ENCODE measurements at regions not wholly inside any gene's neighbourhood (a gene's known extent, or its start where the extent isn't known, plus 50 kb on each side); places are given as distances from the start of the nearest gene placed in this dataset.

GRCh38 chr1:115217150-115218033 is 120.7 kb downstream of the NGF start:
- no peaks in the 10 kb centered on the region for H3K36me3 Mint-ChIP-seq (ENCODE audit: low read depth)
- DNase-seq, result no peak
- H3K9me3 ChIP-seq (ENCODE audit: control insufficient read depth, low read length, poor library complexity, severe bottlenecking), result no peaks in the 10 kb centered on the region
- no peak for ATAC-seq
- peaks cover 41% of the 10 kb centered on the region for H3K27me3 Mint-ChIP-seq
- H3K27ac Mint-ChIP-seq, result no peak overlapping the region
- no peak overlapping the region for H3K4me3 Mint-ChIP-seq
- no peaks in the 10 kb centered on the region for H3K4me1 Mint-ChIP-seq

GRCh38 chr1:115215703-115216521 is 122.1 kb downstream of the NGF start:
- H3K4me1 Mint-ChIP-seq, result no peaks in the 10 kb centered on the region
- no peak for DNase-seq
- peaks cover 41% of the 10 kb centered on the region for H3K27me3 Mint-ChIP-seq
- H3K36me3 Mint-ChIP-seq (ENCODE audit: low read depth), result no peaks in the 10 kb centered on the region
- no peak overlapping the region for H3K27ac Mint-ChIP-seq
- no peaks in the 10 kb centered on the region for H3K9me3 ChIP-seq (ENCODE audit: control insufficient read depth, low read length, poor library complexity, severe bottlenecking)
- no peak overlapping the region for H3K4me3 Mint-ChIP-seq
- no peak for ATAC-seq

DNA sequence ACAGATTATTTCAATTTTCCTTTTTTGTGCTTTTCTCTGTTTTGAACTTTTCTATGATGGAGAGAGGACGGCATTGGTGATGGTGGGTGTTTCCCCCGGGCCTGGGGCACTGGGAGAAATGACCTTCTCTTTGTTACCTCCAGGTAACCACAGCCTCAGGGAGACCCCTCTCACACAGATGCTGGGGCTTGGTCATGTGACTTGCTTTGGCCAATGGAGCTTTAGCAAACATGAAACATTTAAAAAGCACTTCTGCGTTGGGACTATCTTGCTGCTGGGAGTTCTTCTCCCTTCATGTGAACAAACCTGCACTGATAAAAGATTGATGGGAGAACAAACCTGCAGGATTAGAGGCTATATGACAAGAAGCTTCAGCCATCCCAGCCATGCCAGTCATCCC is 122.9 kb downstream of the NGF start:
- ATAC-seq, result no peak
- H3K36me3 Mint-ChIP-seq (ENCODE audit: low read depth), result no peaks in the 10 kb centered on the region
- no peak overlapping the region for H3K27ac Mint-ChIP-seq
- no peak overlapping the region for H3K4me3 Mint-ChIP-seq
- no peak for DNase-seq
- peaks cover 41% of the 10 kb centered on the region for H3K27me3 Mint-ChIP-seq
- H3K4me1 Mint-ChIP-seq, result no peaks in the 10 kb centered on the region
- no peaks in the 10 kb centered on the region for H3K9me3 ChIP-seq (ENCODE audit: control insufficient read depth, low read length, poor library complexity, severe bottlenecking)

GRCh38 chr1:115214098-115214497 is 124.0 kb downstream of the NGF start:
- no peak for DNase-seq
- Mint-ChIP-seq H3K4me1 (no peaks in the 10 kb centered on the region), H3K36me3 (ENCODE audit: low read depth) (no peaks in the 10 kb centered on the region), H3K27me3 (peaks cover 33% of the 10 kb centered on the region), H3K27ac (no peak overlapping the region), H3K4me3 (no peak overlapping the region)
- ATAC-seq, result no peak
- H3K9me3 ChIP-seq (ENCODE audit: control insufficient read depth, low read length, poor library complexity, severe bottlenecking), result no peaks in the 10 kb centered on the region

DNA sequence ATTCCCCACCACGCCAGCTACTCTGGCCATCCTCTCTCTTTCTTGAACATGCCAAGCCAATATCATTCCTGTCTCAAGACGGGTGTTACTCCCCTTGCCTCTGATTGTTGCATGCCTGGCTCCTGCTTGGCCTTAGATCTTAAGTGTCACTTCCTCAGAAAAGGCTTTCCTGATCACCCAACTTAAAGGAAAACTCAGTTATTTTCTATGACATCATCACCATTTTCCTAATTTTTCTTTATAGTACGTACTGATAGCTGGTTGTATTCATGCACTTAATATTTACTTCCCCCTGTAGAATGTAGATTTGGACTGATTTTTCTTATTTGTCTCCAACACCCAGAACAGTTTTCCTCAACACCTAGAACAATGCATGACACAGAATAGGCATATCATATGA is 123.8 kb upstream of the TSPAN2 start:
- H3K9me3 ChIP-seq (ENCODE audit: control insufficient read depth, low read length, poor library complexity, severe bottlenecking), result no peaks in the 10 kb centered on the region
- no peaks in the 10 kb centered on the region for H3K36me3 Mint-ChIP-seq (ENCODE audit: low read depth)
- no peak overlapping the region for H3K4me3 Mint-ChIP-seq
- H3K27me3 Mint-ChIP-seq, result peaks cover 24% of the 10 kb centered on the region
- H3K27ac Mint-ChIP-seq, result no peak overlapping the region
- DNase-seq (no peak), ATAC-seq (no peak)
- no peaks in the 10 kb centered on the region for H3K4me1 Mint-ChIP-seq

- Mint-ChIP-seq H3K27ac (no peak overlapping the region), H3K36me3 (ENCODE audit: low read depth) (no peaks in the 10 kb centered on the region), H3K4me1 (no peaks in the 10 kb centered on the region), H3K27me3 (peaks cover 13% of the 10 kb centered on the region), H3K4me3 (no peak overlapping the region)
- DNase-seq (no peak), ATAC-seq (no peak)
- H3K9me3 ChIP-seq (ENCODE audit: control insufficient read depth, low read length, poor library complexity, severe bottlenecking), result no peaks in the 10 kb centered on the region
These were observed 121.9 kb upstream of the TSPAN2 start for GRCh38 chr1:115211071-115211745.

DNA sequence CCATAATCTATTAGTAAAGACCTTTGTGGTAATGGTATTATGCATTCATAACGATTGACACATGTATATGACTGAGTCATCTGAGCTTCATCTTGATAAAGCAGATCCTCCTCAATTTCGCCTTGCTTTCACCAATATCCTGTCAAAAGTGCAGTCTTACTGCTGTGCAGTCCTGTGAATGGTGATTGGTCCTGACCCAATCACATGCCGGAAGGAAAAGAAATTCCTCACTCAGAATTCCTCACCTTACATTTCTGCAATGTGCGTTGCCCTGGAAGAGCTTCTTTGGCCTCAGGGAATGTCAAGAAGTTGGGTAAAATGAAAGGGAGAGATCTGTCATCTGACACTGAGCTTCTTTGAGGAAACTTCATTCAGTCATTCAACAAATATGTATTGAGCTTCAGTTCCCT is 121.0 kb upstream of the TSPAN2 start:
- H3K4me3 Mint-ChIP-seq, result no peak overlapping the region
- H3K4me1 Mint-ChIP-seq, result no peaks in the 10 kb centered on the region
- no peak for DNase-seq
- H3K27me3 Mint-ChIP-seq, result peaks cover 8% of the 10 kb centered on the region
- no peak overlapping the region for H3K27ac Mint-ChIP-seq
- no peaks in the 10 kb centered on the region for H3K9me3 ChIP-seq (ENCODE audit: control insufficient read depth, low read length, poor library complexity, severe bottlenecking)
- no peaks in the 10 kb centered on the region for H3K36me3 Mint-ChIP-seq (ENCODE audit: low read depth)
- ATAC-seq, result no peak

DNA sequence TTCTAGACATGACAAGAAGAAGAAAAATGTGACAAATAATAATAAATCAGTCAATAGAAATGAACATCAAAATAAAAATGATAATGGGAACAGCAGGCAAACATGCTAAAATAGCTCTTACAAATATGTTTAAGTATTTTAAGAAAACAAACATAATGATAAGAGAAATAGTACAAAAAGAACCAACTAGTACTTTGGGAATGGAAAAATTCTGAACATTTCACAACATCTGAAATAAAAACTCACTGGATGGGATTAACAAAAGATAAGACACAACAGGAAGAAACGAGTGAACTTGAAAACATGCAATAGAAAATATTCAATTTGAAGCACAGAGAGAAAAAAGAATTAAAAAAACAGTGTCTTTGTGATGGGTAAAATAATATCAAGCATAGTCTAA is 115.2 kb upstream of the TSPAN2 start:
- Mint-ChIP-seq H3K4me3 (no peak overlapping the region), H3K36me3 (ENCODE audit: low read depth) (peaks cover 2% of the 10 kb centered on the region), H3K27me3 (peaks cover 23% of the 10 kb centered on the region), H3K4me1 (no peaks in the 10 kb centered on the region), H3K27ac (no peak overlapping the region)
- no peak for ATAC-seq
- no peak for DNase-seq
- H3K9me3 ChIP-seq (ENCODE audit: control insufficient read depth, low read length, poor library complexity, severe bottlenecking), result no peaks in the 10 kb centered on the region

DNA sequence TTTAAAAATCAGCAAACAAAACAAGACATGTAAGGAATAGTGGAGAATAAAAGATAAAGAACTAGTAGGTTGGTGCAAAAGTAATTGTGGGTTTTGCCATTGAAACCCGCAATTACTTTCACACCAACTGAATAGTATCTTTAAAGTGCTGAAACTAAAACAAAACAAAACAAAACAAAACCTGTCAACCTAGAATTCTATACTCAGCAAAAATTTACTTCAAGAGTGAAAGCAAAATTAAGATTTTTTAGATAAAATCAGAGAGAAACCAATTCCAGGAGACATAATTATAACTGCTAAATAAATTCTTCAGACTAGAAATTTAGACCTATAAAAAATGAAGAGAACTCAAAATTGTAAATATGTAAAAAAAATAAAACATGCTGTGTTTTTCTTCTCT is 114.0 kb upstream of the TSPAN2 start:
- no peaks in the 10 kb centered on the region for H3K9me3 ChIP-seq (ENCODE audit: control insufficient read depth, low read length, poor library complexity, severe bottlenecking)
- Mint-ChIP-seq H3K27ac (no peak overlapping the region), H3K36me3 (ENCODE audit: low read depth) (peaks cover 2% of the 10 kb centered on the region), H3K4me1 (no peaks in the 10 kb centered on the region), H3K27me3 (peaks cover 31% of the 10 kb centered on the region), H3K4me3 (no peak overlapping the region)
- DNase-seq (no peak), ATAC-seq (no peak)

DNA sequence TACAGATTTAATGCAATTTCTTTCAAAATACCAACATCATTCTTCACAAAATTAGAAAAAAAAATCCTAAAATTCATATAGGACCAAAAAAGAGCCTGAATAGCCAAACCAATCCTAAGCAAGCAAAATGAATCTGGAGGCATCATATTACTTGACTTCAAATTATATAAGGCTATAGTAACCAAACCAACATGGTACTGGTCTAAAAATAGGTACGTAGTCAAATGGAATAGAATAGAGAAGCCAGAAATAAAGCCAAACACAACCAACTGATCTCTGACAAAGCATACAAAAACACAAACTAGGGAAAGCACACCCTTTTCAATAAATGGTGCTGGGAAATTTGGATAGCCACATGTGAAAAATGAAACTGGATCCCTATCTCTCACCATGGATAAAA is 112.3 kb upstream of the TSPAN2 start:
- peaks cover 39% of the 10 kb centered on the region for H3K27me3 Mint-ChIP-seq
- no peaks in the 10 kb centered on the region for H3K9me3 ChIP-seq (ENCODE audit: control insufficient read depth, low read length, poor library complexity, severe bottlenecking)
- DNase-seq, result no peak
- no peaks in the 10 kb centered on the region for H3K4me1 Mint-ChIP-seq
- H3K4me3 Mint-ChIP-seq, result no peak overlapping the region
- peaks cover 2% of the 10 kb centered on the region for H3K36me3 Mint-ChIP-seq (ENCODE audit: low read depth)
- H3K27ac Mint-ChIP-seq, result no peak overlapping the region
- no peak for ATAC-seq

DNA sequence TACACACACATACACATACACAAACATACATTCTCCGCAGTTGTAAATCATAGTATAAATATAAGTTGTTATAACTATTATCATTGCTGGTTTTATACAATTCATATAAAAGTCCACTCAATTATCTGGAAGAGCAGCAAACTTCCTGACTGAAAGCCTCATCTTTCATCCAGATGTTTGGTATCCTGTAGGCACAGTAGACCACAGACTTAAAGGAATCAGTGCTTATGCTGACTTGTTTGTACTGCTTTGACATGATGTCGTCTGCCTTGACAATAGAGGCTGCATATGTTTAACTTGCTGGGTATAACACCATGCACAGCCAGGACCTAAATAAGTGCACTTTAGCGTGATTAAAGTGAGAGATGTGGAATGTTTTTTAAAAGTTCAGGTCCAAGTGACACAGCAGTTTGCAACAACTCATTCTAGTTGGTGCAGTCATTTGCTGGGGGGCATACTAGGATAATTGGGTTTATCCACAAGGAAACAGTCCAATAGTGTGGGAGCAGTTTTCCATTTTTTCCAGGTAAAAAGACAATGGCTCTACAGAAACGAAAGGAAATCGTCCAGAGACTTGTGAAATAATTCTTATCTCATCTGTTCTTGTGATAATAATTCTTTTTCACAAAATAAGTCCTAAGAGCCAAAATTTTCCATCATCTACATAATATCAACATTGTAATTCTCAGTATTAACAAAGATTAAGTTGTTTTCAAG is 110.3 kb upstream of the TSPAN2 start:
- Mint-ChIP-seq H3K4me1 (no peaks in the 10 kb centered on the region), H3K27me3 (peaks cover 43% of the 10 kb centered on the region), H3K36me3 (ENCODE audit: low read depth) (peaks cover 2% of the 10 kb centered on the region), H3K4me3 (no peak overlapping the region), H3K27ac (no peak overlapping the region)
- no peak for DNase-seq
- no peaks in the 10 kb centered on the region for H3K9me3 ChIP-seq (ENCODE audit: control insufficient read depth, low read length, poor library complexity, severe bottlenecking)
- no peak for ATAC-seq

DNA sequence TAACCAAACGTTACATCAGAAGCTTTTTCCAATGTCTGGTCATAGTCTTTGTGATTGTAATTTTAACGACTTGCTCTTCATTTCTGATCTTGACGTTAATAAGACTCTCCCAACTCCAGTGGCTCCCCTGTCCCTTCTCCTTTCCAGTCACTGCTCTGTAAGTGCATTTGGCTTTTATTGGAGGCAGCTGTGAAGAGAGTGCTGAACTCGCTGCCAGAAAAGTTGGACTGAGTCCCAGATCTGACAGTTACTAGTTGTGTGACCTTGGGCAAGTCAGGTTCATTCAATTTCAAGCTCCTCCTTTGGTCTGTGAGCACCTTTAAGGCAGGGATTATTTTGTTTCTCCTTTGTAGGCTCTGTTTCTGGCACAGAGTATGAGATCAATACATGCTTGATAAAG is 109.6 kb upstream of the TSPAN2 start:
- no peak overlapping the region for H3K27ac Mint-ChIP-seq
- ATAC-seq, result no peak
- H3K36me3 Mint-ChIP-seq (ENCODE audit: low read depth), result peaks cover 2% of the 10 kb centered on the region
- no peak overlapping the region for H3K4me3 Mint-ChIP-seq
- H3K9me3 ChIP-seq (ENCODE audit: control insufficient read depth, low read length, poor library complexity, severe bottlenecking), result no peaks in the 10 kb centered on the region
- H3K27me3 Mint-ChIP-seq, result peaks cover 49% of the 10 kb centered on the region
- no peak for DNase-seq
- no peaks in the 10 kb centered on the region for H3K4me1 Mint-ChIP-seq

GRCh38 chr1:115196296-115196695 is 107.0 kb upstream of the TSPAN2 start:
- Mint-ChIP-seq H3K4me1 (no peaks in the 10 kb centered on the region), H3K27ac (no peak overlapping the region), H3K27me3 (peaks cover 62% of the 10 kb centered on the region), H3K36me3 (ENCODE audit: low read depth) (peaks cover 2% of the 10 kb centered on the region), H3K4me3 (no peak overlapping the region)
- DNase-seq, result no peak
- no peak for ATAC-seq
- no peaks in the 10 kb centered on the region for H3K9me3 ChIP-seq (ENCODE audit: control insufficient read depth, low read length, poor library complexity, severe bottlenecking)

All from T-helper 17 cell (primary cell).